ENCODE measurements at regions not wholly inside any gene's neighbourhood (a gene's known extent, or its start where the extent isn't known, plus 50 kb on each side); places are given as distances from the start of the nearest gene placed in this dataset.

- H3K27ac ChIP-seq: no peak overlapping the region
- H3K4me3 ChIP-seq: no peak overlapping the region
- TF ChIP-seq, protein P1, sequence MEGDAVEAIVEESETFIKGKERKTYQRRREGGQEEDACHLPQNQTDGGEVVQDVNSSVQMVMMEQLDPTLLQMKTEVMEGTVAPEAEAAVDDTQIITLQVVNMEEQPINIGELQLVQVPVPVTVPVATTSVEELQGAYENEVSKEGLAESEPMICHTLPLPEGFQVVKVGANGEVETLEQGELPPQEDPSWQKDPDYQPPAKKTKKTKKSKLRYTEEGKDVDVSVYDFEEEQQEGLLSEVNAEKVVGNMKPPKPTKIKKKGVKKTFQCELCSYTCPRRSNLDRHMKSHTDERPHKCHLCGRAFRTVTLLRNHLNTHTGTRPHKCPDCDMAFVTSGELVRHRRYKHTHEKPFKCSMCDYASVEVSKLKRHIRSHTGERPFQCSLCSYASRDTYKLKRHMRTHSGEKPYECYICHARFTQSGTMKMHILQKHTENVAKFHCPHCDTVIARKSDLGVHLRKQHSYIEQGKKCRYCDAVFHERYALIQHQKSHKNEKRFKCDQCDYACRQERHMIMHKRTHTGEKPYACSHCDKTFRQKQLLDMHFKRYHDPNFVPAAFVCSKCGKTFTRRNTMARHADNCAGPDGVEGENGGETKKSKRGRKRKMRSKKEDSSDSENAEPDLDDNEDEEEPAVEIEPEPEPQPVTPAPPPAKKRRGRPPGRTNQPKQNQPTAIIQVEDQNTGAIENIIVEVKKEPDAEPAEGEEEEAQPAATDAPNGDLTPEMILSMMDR (IDR thresholded peaks at IDR 0.05): no peak
- no peaks in the 10 kb centered on the region for H3K9me3 ChIP-seq
- no peaks in the 10 kb centered on the region for H3K4me1 ChIP-seq
- H3K36me3 ChIP-seq: no peaks in the 10 kb centered on the region
- DNase-seq: no peak
- intact Hi-C loops (cut with DNase I; ENCODE audit: low total_unique reads): no loop called here
- peaks cover 0 to 10% of the 10 kb centered on the region in 2 donors for H3K27me3 ChIP-seq
These were observed 226.9 kb upstream of the KCNG1 start for GRCh38 chr20:51249781-51250180.

DNA sequence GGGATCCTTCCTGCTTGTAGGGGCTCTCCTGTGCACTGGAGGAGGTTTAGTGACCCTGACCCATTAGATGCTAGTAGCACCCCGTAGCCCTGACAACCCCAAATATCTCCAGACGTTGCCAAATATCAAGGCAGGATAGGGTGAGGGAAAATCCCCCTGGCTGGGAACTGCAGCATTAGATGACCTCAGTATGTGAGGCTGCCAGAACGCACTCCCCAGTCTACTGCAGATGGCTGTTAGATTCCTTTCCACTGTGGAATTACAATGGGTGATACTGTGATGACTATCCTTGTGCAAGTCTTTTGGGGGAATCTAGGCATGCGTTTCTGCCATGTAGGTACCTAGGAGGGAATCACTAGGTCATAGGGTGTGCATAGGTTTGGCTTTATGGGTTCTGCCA, 226.3 kb upstream of the KCNG1 start:
- Histone ChIP-seq H3K4me1 (no peaks in the 10 kb centered on the region), H3K27me3 (peaks cover 0 to 7% of the 10 kb centered on the region in 2 donors), H3K4me3 (no peak overlapping the region), H3K9me3 (peaks cover 0 to under 1% (median 0%) of the 10 kb centered on the region in 3 donors), H3K27ac (no peak overlapping the region), H3K36me3 (no peaks in the 10 kb centered on the region)
- no peak for DNase-seq
- intact Hi-C loops (cut with DNase I; ENCODE audit: low total_unique reads): no loop called here
- TF ChIP-seq, protein P1 (IDR thresholded peaks at IDR 0.05): no peak

DNA sequence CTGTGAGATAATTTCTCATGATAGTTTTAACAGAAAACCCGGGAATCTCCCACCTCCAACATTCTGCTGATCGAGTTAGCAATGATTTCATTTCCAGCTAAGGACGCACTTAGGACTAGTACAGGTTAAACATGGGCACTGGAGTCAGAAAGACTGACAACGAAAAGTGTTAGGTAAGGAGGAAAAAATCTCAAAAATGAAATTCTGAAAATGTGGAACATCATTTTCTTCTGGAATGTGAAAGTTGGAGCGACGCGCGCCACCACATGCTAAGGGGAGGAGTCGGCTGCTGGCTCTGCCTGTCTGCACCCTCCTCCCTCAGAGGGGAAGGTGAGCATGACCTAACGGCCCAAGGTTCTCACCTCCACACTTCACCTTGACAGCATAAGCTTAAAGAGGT, 221.6 kb upstream of the KCNG1 start:
- no peak for DNase-seq
- no peaks in the 10 kb centered on the region for H3K36me3 ChIP-seq
- TF ChIP-seq, protein P1 (IDR thresholded peaks at IDR 0.05): no peak
- H3K4me1 ChIP-seq: no peaks in the 10 kb centered on the region
- H3K4me3 ChIP-seq: no peak overlapping the region
- intact Hi-C loops (cut with DNase I; ENCODE audit: low total_unique reads): no loop called here
- H3K27ac ChIP-seq: no peak overlapping the region
- peaks cover 0 to 16% (median 15%) of the 10 kb centered on the region in 3 donors for H3K9me3 ChIP-seq
- no peaks in the 10 kb centered on the region for H3K27me3 ChIP-seq

- H3K4me3 ChIP-seq: no peak overlapping the region
- H3K27ac ChIP-seq: no peak overlapping the region
- TF ChIP-seq, protein P1 (IDR thresholded peaks at IDR 0.05): no peak
- H3K9me3 ChIP-seq: peaks cover 0 to 16% (median 11%) of the 10 kb centered on the region in 3 donors
- H3K36me3 ChIP-seq: no peaks in the 10 kb centered on the region
- peaks cover 0 to 8% of the 10 kb centered on the region in 2 donors for H3K27me3 ChIP-seq
- no peak for DNase-seq
- no peaks in the 10 kb centered on the region for H3K4me1 ChIP-seq
- intact Hi-C loops (cut with DNase I; ENCODE audit: low total_unique reads): loop anchor here (10.0 kb wide), 1 partner anchor 194 kb away; no protein-coding TSS in a partner anchor
These were observed 215.9 kb upstream of the KCNG1 start for GRCh38 chr20:51238675-51239305.

GRCh38 chr20:51237791-51238190, 214.9 kb upstream of the KCNG1 start:
- peaks cover 0 to 14% of the 10 kb centered on the region in 2 donors for H3K27me3 ChIP-seq
- TF ChIP-seq, protein P1 (IDR thresholded peaks at IDR 0.05): no peak
- intact Hi-C loops (cut with DNase I; ENCODE audit: low total_unique reads): loop anchor here (10.0 kb wide), 1 partner anchor 193 kb away; no protein-coding TSS in a partner anchor
- H3K4me1 ChIP-seq: no peaks in the 10 kb centered on the region
- peaks cover 0 to 11% (median 11%) of the 10 kb centered on the region in 3 donors for H3K9me3 ChIP-seq
- no peak overlapping the region for H3K4me3 ChIP-seq
- peak in 1 of 2 donors; percentile 26 for DNase-seq
- H3K27ac ChIP-seq: no peak overlapping the region
- H3K36me3 ChIP-seq: no peaks in the 10 kb centered on the region
